ENCODE measurements at regions not wholly inside any gene's neighbourhood (a gene's known extent, or its start where the extent isn't known, plus 50 kb on each side); places are given as distances from the start of the nearest gene placed in this dataset.

DNA sequence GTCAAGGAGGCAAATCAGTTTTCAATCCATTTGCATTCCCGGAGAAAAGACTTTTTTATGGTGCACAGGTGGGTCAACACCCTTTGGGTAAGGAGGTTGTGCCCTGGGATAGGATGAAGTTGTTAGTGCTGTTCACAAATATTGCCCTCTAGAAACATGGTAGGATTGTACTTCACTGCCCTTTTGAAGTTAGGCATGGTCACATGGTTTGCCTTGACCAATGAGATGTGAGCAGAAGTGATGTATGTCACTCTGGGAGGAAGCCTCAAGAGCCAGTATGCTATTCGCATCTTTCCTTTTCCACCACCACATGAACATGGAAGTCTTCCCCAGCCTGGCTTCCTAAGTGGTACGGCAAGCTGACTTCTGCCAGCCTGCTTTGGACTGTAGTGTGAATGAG, 182.7 kb downstream of the TMX1 start:
- BruUV-seq (replicated peaks): no TSS peak
- no peak for DNase-seq (ENCODE audit: low spot score)
- ChIA-PET CTCF (no interaction called here), POLR2A (ENCODE audit: low non-redundant PET) (no interaction called here)
- TF ChIP-seq, protein P1, sequence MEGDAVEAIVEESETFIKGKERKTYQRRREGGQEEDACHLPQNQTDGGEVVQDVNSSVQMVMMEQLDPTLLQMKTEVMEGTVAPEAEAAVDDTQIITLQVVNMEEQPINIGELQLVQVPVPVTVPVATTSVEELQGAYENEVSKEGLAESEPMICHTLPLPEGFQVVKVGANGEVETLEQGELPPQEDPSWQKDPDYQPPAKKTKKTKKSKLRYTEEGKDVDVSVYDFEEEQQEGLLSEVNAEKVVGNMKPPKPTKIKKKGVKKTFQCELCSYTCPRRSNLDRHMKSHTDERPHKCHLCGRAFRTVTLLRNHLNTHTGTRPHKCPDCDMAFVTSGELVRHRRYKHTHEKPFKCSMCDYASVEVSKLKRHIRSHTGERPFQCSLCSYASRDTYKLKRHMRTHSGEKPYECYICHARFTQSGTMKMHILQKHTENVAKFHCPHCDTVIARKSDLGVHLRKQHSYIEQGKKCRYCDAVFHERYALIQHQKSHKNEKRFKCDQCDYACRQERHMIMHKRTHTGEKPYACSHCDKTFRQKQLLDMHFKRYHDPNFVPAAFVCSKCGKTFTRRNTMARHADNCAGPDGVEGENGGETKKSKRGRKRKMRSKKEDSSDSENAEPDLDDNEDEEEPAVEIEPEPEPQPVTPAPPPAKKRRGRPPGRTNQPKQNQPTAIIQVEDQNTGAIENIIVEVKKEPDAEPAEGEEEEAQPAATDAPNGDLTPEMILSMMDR (conservative IDR thresholded peaks at IDR 0.05; ENCODE audit: low read depth, low read length): no peak
- no peak for TF ChIP-seq EZH2 (IDR thresholded peaks at IDR 0.05; ENCODE audit: borderline replicate concordance, low read depth, low read length, poor library complexity, severe bottlenecking)
- no peak overlapping the region for H3K4me3 ChIP-seq (ENCODE audit: low read depth, low read length, poor library complexity, severe bottlenecking)
- intact Hi-C loops (cut with micrococcal nuclease; ENCODE audit: unreplicated experiment): no loop called here
- no peaks in the 10 kb centered on the region for H3K4me1 ChIP-seq (ENCODE audit: insufficient read depth, low read length, poor library complexity, severe bottlenecking)
- peaks cover 11% of the 10 kb centered on the region for H3K9me3 ChIP-seq (ENCODE audit: low read depth, low read length, poor library complexity, severe bottlenecking)
- no peaks in the 10 kb centered on the region for H3K27me3 ChIP-seq (replicated peaks; ENCODE audit: insufficient read depth, low read depth, low read length, poor library complexity)
- no peak overlapping the region for H3K27ac ChIP-seq (ENCODE audit: low read depth, low read length, poor library complexity, severe bottlenecking)
- H3K36me3 ChIP-seq (ENCODE audit: insufficient read depth, low read length, poor library complexity, severe bottlenecking): no peaks in the 10 kb centered on the region

DNA sequence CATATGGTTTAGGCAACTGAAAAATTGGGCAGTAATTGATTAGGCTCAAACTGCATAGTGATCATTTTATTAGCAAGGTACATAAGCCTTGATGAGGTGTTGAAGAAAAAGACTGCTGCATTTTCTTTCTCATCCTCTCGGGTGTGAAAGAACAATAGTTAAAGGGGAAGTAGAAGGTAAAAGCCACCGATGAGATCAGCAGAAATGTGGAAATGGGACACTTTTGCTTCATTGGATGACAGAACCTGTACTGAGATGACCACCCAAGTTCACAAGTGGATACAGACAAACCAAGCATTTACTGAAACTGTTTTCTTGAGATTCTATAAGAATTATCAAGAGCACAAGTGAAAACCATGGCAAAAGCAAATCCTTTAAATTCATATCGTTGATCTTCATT, 184.0 kb downstream of the TMX1 start:
- TF ChIP-seq, protein P1 (conservative IDR thresholded peaks at IDR 0.05; ENCODE audit: low read depth, low read length): no peak
- TF ChIP-seq EZH2 (IDR thresholded peaks at IDR 0.05; ENCODE audit: borderline replicate concordance, low read depth, low read length, poor library complexity, severe bottlenecking): no peak
- Histone ChIP-seq H3K9me3 (ENCODE audit: low read depth, low read length, poor library complexity, severe bottlenecking) (peaks cover 6% of the 10 kb centered on the region), H3K4me1 (ENCODE audit: insufficient read depth, low read length, poor library complexity, severe bottlenecking) (no peaks in the 10 kb centered on the region), H3K4me3 (ENCODE audit: low read depth, low read length, poor library complexity, severe bottlenecking) (no peak overlapping the region), H3K27ac (ENCODE audit: low read depth, low read length, poor library complexity, severe bottlenecking) (no peak overlapping the region), H3K27me3 (replicated peaks; ENCODE audit: insufficient read depth, low read depth, low read length, poor library complexity) (no peaks in the 10 kb centered on the region), H3K36me3 (ENCODE audit: insufficient read depth, low read length, poor library complexity, severe bottlenecking) (no peaks in the 10 kb centered on the region)
- BruUV-seq (replicated peaks): no TSS peak
- DNase-seq (ENCODE audit: low spot score): no peak
- intact Hi-C loops (cut with micrococcal nuclease; ENCODE audit: unreplicated experiment): no loop called here
- ChIA-PET POLR2A (ENCODE audit: low non-redundant PET) (no interaction called here), CTCF (no interaction called here)

DNA sequence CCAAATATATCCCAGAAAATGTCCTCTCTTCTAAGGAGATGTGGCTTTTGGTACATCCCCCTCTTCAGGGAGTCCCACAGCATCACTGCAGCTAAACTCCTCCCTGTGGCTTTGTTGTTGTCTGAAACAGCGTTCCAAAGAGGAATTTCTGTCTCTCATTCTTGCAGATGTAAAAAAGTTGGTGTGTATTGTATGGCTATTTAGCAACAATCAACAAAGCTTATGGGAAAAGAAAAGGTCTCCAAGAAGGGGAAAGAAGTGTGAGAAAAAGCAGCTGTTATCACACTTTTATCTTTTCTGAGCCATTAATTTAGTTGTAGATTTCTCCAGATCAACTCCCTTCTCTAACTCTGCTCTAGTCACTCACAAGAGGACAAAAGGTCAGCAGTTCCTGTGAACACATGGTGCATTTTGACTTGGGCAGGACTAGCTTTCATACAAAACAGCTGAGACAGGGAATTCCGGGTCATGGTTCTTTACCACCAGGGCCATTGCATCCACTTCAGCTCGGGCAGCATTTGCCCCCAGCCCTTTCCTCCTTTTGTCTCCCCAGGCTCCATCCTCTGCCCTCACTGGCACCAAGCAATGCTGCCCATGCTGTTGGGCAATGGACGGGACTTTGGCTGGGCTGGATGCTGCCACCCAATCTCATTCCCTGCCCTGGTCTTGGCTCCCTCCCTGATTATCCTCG, 184.7 kb downstream of the TMX1 start:
- ChIA-PET POLR2A (ENCODE audit: low non-redundant PET) (no interaction called here), CTCF (no interaction called here)
- TF ChIP-seq, protein P1 (conservative IDR thresholded peaks at IDR 0.05; ENCODE audit: low read depth, low read length): no peak
- TF ChIP-seq EZH2 (IDR thresholded peaks at IDR 0.05; ENCODE audit: borderline replicate concordance, low read depth, low read length, poor library complexity, severe bottlenecking): no peak
- no TSS peak for BruUV-seq (replicated peaks)
- Histone ChIP-seq H3K4me3 (ENCODE audit: low read depth, low read length, poor library complexity, severe bottlenecking) (no peak overlapping the region), H3K9me3 (ENCODE audit: low read depth, low read length, poor library complexity, severe bottlenecking) (no peaks in the 10 kb centered on the region), H3K27ac (ENCODE audit: low read depth, low read length, poor library complexity, severe bottlenecking) (no peak overlapping the region), H3K4me1 (ENCODE audit: insufficient read depth, low read length, poor library complexity, severe bottlenecking) (no peaks in the 10 kb centered on the region), H3K27me3 (replicated peaks; ENCODE audit: insufficient read depth, low read depth, low read length, poor library complexity) (no peaks in the 10 kb centered on the region), H3K36me3 (ENCODE audit: insufficient read depth, low read length, poor library complexity, severe bottlenecking) (no peaks in the 10 kb centered on the region)
- intact Hi-C loops (cut with micrococcal nuclease; ENCODE audit: unreplicated experiment): no loop called here
- DNase-seq (ENCODE audit: low spot score): no peak

All from A673 (cell line).